PC-9 (cell line): ENCODE measurements at regions not wholly inside any gene's neighbourhood (a gene's known extent, or its start where the extent isn't known, plus 50 kb on each side); places are given as distances from the start of the nearest gene placed in this dataset.

Experiments used
- BruUV-seq: library from RNA; stranded (reverse); fragments of 400-500 nt; replicated peaks from 2 replicates; lab custom pipeline; 2021; lab: Mats Ljungman, UMichigan
- CTCF ChIA-PET: fragments of 300-600 bp; sonication (Branson Sonifier 250); formaldehyde crosslinking; loops from one replicate; lab custom pipeline; 2022; ENCODE audit warnings: antibody characterized with exemption; lab: Charles Lee
- POLR2A ChIA-PET: fragments of 300-600 bp; sonication (Branson Sonifier 250); formaldehyde crosslinking; loops from one replicate; lab custom pipeline; 2022; ENCODE audit warnings: antibody characterized with exemption; ENCODE audit not compliant: unreplicated experiment; lab: Charles Lee
- DNase-seq, 2 experiments: peaks; one replicate each; pipeline versions ENCODE4 v3.0.0 to v3.0.0-alpha.2; 2015 to 2022; ENCODE audit warnings: mixed read lengths in 1 of 2
- H2AFZ ChIP-seq: fragments of 200-600 bp; sonication (generic); 2 replicates; pipeline ENCODE4 v1.8.1; 2017; ENCODE audit warnings: antibody characterized with exemption
- H3F3A ChIP-seq: fragments of 200-600 bp; sonication (generic); 2 replicates; pipeline ENCODE4 v1.8.1; 2017; ENCODE audit warnings: antibody characterized with exemption, mild to moderate bottlenecking, low read depth; ENCODE audit not compliant: insufficient read depth
- H3K27ac ChIP-seq: fragments of 200-600 bp; sonication (generic); 2 replicates; pipeline ENCODE4 v1.6.1; 2016; ENCODE audit warnings: mixed run types
- H3K27me3 ChIP-seq: fragments of 200-600 bp; sonication (generic); 2 replicates; pipeline ENCODE4 v1.6.1; 2016; ENCODE audit warnings: low read depth, mixed run types; ENCODE audit not compliant: insufficient read depth
- H3K36me3 ChIP-seq: fragments of 200-600 bp; sonication (generic); 2 replicates; pipeline ENCODE4 v1.6.1; 2016; ENCODE audit warnings: low read depth, mixed run types
- H3K4me1 ChIP-seq: fragments of 200-600 bp; sonication (generic); replicated peaks from 2 replicates; pipeline ENCODE4 v1.6.1; 2016; ENCODE audit warnings: mixed run types; ENCODE audit not compliant: insufficient read depth
- H3K4me2 ChIP-seq: fragments of 200-600 bp; sonication (generic); 2 replicates; pipeline ENCODE4 v1.6.1; 2017; ENCODE audit warnings: mixed run types
- H3K4me3 ChIP-seq: fragments of 200-600 bp; sonication (generic); 2 replicates; pipeline ENCODE4 v1.6.1; 2016; ENCODE audit warnings: mixed run types
- H3K79me2 ChIP-seq: fragments of 200-600 bp; sonication (generic); 2 replicates; pipeline ENCODE4 v1.6.1; 2017; ENCODE audit warnings: low read depth, mixed run types
- H3K9me2 ChIP-seq: fragments of 200-600 bp; sonication (generic); 2 replicates; pipeline ENCODE4 v1.8.1; 2017; ENCODE audit warnings: mild to moderate bottlenecking; ENCODE audit not compliant: insufficient read depth
- H3K9me3 ChIP-seq: fragments of 200-600 bp; sonication (generic); 2 replicates; pipeline ENCODE4 v1.8.1; 2016; ENCODE audit warnings: low read depth; ENCODE audit not compliant: insufficient read depth
- H4K20me1 ChIP-seq: fragments of 200-600 bp; sonication (generic); 2 replicates; pipeline ENCODE4 v1.8.1; 2017; ENCODE audit not compliant: insufficient read depth
- EZH2 ChIP-seq: fragments of 200-600 bp; sonication (generic); IDR thresholded peaks from 2 replicates; pipeline ENCODE4 v1.8.0; 2017; ENCODE audit warnings: antibody characterized with exemption, low read depth
- intact Hi-C: fragments of 100-400 bp; cut with micrococcal nuclease; formaldehyde crosslinking; loops from one replicate; pipeline ENCODE4 v1.10.0; 2022; ENCODE audit not compliant: unreplicated experiment
- TF ChIP-seq, protein P1 (sequence below): fragments of 200-600 bp; sonication (generic); conservative IDR thresholded peaks from 2 replicates; pipeline ENCODE4 v1.6.1; 2017; ENCODE audit warnings: mixed run types, antibody characterized with exemption, mild to moderate bottlenecking, moderate library complexity

DNA sequence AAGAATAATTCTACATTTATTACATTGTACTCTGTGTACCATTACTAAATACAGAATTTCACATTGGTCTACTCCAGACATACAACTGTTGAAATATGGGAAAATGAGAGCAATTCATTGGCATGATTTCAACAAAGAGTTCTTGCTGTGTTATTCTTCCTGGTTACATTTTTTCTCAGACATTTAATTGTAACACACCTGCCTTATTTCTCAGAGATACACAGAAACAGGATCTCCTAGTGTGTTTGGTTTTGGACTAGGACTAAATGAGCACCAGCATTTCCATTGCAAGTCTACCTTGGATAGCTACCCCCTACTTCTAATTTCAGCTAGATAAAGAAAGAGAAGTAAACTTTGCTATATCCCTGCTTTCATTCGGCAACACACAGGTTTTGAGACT, 274.3 kb upstream of the CNTN4 start:
- Histone ChIP-seq H3K4me3 (no peak overlapping the region), H3K36me3 (no peaks in the 10 kb centered on the region), H3K9me2 (no peaks in the 10 kb centered on the region), H3K9me3 (no peaks in the 10 kb centered on the region), H4K20me1 (no peaks in the 10 kb centered on the region), H3K4me1 (no peaks in the 10 kb centered on the region), H3K27me3 (no peaks in the 10 kb centered on the region), H3K79me2 (no peaks in the 10 kb centered on the region), H2AFZ (no peak overlapping the region), H3F3A (no peaks in the 10 kb centered on the region), H3K4me2 (no peak overlapping the region), H3K27ac (no peak overlapping the region)
- TF ChIP-seq, protein P1, sequence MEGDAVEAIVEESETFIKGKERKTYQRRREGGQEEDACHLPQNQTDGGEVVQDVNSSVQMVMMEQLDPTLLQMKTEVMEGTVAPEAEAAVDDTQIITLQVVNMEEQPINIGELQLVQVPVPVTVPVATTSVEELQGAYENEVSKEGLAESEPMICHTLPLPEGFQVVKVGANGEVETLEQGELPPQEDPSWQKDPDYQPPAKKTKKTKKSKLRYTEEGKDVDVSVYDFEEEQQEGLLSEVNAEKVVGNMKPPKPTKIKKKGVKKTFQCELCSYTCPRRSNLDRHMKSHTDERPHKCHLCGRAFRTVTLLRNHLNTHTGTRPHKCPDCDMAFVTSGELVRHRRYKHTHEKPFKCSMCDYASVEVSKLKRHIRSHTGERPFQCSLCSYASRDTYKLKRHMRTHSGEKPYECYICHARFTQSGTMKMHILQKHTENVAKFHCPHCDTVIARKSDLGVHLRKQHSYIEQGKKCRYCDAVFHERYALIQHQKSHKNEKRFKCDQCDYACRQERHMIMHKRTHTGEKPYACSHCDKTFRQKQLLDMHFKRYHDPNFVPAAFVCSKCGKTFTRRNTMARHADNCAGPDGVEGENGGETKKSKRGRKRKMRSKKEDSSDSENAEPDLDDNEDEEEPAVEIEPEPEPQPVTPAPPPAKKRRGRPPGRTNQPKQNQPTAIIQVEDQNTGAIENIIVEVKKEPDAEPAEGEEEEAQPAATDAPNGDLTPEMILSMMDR, result no peak
- no peak for TF ChIP-seq EZH2
- no TSS peak for BruUV-seq
- intact Hi-C loops, result no loop called here
- CTCF ChIA-PET, result no interaction called here
- DNase-seq, result no peak
- POLR2A ChIA-PET, result no interaction called here

DNA sequence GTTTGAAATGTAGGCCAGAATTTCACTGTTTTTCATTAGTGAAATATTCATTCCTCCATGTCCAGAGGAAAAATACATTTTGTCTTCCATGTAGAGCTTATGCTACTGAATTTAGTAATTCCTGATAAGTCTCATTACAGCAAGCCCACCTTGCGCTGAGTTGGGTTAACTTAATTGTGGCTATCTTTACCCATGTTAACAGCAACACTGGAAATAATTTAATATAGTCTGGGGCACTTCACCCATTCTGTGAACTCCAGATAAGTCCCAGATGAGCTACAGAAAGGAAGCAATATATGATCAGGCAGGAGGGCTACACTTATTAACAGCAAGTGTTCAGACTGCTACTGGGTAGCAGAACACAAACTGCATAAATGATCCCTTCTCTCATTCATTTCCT, 270.1 kb upstream of the CNTN4 start:
- Histone ChIP-seq H3K9me2 (no peaks in the 10 kb centered on the region), H3K4me3 (no peak overlapping the region), H4K20me1 (no peaks in the 10 kb centered on the region), H3K4me2 (no peak overlapping the region), H3K36me3 (no peaks in the 10 kb centered on the region), H3K79me2 (no peaks in the 10 kb centered on the region), H3K9me3 (no peaks in the 10 kb centered on the region), H3F3A (no peaks in the 10 kb centered on the region), H3K27me3 (no peaks in the 10 kb centered on the region), H2AFZ (no peak overlapping the region), H3K27ac (no peak overlapping the region), H3K4me1 (no peaks in the 10 kb centered on the region)
- intact Hi-C loops, result no loop called here
- POLR2A ChIA-PET, result no interaction called here
- no peak for DNase-seq
- CTCF ChIA-PET, result no interaction called here
- TF ChIP-seq, protein P1, result no peak
- no peak for TF ChIP-seq EZH2
- BruUV-seq, result no TSS peak

DNA sequence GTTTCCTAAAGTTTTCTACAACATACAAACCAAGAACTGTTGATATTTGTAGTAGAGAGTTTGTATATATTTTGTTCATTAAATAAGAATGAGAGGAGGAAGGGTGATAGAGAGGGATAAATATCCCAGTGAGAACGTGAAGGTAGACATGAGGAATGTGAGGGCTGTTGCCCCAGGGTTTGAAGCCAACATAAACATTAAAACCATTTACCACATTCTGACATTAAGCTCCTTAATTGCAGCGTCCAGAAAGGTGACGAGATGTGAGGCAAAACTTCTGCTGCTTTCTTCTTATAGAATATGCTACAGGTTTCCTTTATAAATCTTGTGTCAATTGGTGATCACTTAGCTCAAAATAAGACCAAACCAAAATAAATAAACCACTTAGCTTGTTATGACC, 267.8 kb upstream of the CNTN4 start:
- BruUV-seq, result no TSS peak
- CTCF ChIA-PET, result no interaction called here
- intact Hi-C loops, result no loop called here

More for the DNA sequence above, 267.8 kb upstream of the CNTN4 start:
- Histone ChIP-seq H3K9me3 (no peaks in the 10 kb centered on the region), H3K27me3 (no peaks in the 10 kb centered on the region), H3K79me2 (no peaks in the 10 kb centered on the region), H3K9me2 (no peaks in the 10 kb centered on the region), H2AFZ (no peak overlapping the region), H3K36me3 (no peaks in the 10 kb centered on the region), H4K20me1 (no peaks in the 10 kb centered on the region), H3K4me2 (no peak overlapping the region), H3K27ac (no peak overlapping the region), H3K4me1 (no peaks in the 10 kb centered on the region), H3F3A (no peaks in the 10 kb centered on the region), H3K4me3 (no peak overlapping the region)
- no peak for DNase-seq
- no peak for TF ChIP-seq EZH2
- TF ChIP-seq, protein P1, result no peak
- POLR2A ChIA-PET, result interaction anchor here (0.5 kb wide), 1 partner anchor 292 kb away, joined by 8 read pairs; no protein-coding TSS in a partner anchor
